Left lung (tissue), 4 donors: ENCODE measurements at regions not wholly inside any gene's neighbourhood (a gene's known extent, or its start where the extent isn't known, plus 50 kb on each side); places are given as distances from the start of the nearest gene placed in this dataset.

ENCODE experiments used
- ATAC-seq: fragments of 200-7000 bp; cut with Tn5 transposase; one replicate; pipeline ENCODE4 v1.9.1; 2020; ENCODE audit warnings: moderate library complexity
- DNase-seq, 4 donors: peaks; one replicate each; pipeline ENCODE4 v3.0.0-alpha.2; 2013 to 2020
- H3K27ac ChIP-seq, 2 donors: fragments of 200-600 bp; sonication (generic) in 1 of 2; one replicate each; pipeline versions ENCODE4 v1.5.0 to v1.8.0; 2020 to 2021
- H3K27me3 ChIP-seq, 2 donors: fragments of 200-600 bp; sonication (generic) in 1 of 2; one replicate each; pipeline versions ENCODE4 v1.5.0 to v1.8.0; 2020 to 2021
- H3K36me3 ChIP-seq, 2 donors: fragments of 200-600 bp; sonication (generic) in 1 of 2; one replicate each; pipeline versions ENCODE4 v1.5.0 to v1.8.0; 2020 to 2021
- H3K4me1 ChIP-seq, 2 donors: fragments of 200-600 bp; one replicate each; pipeline ENCODE4 v1.8.0; 2021
- H3K4me3 ChIP-seq, 2 donors: fragments of 200-600 bp; sonication (generic) in 1 of 2; one replicate each; pipeline versions ENCODE4 v1.5.0 to v1.8.0; 2020 to 2021; ENCODE audit warnings: mild to moderate bottlenecking in 1 of 2
- H3K9me3 ChIP-seq, 2 donors: fragments of 200-600 bp; sonication (generic) in 1 of 2; one replicate each; pipeline versions ENCODE4 v1.5.0 to v1.8.0; 2020 to 2021
- intact Hi-C, 2 donors: fragments of 100-400 bp; cut with DNase I; formaldehyde crosslinking; loops; one replicate each; pipeline versions ENCODE4 v1.11.2 to v1.14.2; 2022
- TF ChIP-seq, protein P1 (sequence below), 2 donors: fragments of 200-600 bp; sonication (generic) in 1 of 2; IDR thresholded peaks; one replicate each; pipeline versions ENCODE4 v1.5.0 to v1.8.0; 2021; ENCODE audit warnings: antibody characterized with exemption in 2 of 2
- donor health status: DM: no; HTN: yes; CAD: no.
- donor health status: DM: no; HTN: no; CAD: no.

DNA sequence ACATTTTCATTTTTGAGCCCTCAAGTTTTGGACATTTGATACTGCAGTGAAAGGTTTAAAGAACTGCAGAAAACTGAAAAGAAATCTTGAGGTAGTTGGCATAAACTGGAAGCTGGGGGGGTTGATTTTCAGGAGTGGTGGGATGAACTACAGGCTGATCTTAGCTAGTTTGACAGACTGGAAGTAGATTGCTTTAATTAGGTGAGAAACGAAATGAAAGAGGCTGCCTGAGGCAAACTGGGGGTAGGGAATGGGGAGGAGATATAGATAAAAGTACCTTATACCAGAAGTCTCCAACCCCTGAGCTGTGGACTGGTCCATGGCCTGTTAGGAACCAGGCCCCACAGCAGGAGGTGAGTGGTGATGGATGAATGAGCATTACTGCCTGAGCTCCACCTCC, 101.4 kb upstream of the SPEF2 start:
- no peaks in the 10 kb centered on the region for H3K27me3 ChIP-seq
- DNase-seq (no peak), ATAC-seq (no peak)
- no peak overlapping the region for H3K27ac ChIP-seq
- intact Hi-C loops, result no loop called here
- H3K9me3 ChIP-seq, result peaks cover 0 to 12% of the 10 kb centered on the region in 2 donors
- no peak overlapping the region for H3K4me3 ChIP-seq
- no peaks in the 10 kb centered on the region for H3K36me3 ChIP-seq
- H3K4me1 ChIP-seq, result no peaks in the 10 kb centered on the region
- TF ChIP-seq, protein P1, sequence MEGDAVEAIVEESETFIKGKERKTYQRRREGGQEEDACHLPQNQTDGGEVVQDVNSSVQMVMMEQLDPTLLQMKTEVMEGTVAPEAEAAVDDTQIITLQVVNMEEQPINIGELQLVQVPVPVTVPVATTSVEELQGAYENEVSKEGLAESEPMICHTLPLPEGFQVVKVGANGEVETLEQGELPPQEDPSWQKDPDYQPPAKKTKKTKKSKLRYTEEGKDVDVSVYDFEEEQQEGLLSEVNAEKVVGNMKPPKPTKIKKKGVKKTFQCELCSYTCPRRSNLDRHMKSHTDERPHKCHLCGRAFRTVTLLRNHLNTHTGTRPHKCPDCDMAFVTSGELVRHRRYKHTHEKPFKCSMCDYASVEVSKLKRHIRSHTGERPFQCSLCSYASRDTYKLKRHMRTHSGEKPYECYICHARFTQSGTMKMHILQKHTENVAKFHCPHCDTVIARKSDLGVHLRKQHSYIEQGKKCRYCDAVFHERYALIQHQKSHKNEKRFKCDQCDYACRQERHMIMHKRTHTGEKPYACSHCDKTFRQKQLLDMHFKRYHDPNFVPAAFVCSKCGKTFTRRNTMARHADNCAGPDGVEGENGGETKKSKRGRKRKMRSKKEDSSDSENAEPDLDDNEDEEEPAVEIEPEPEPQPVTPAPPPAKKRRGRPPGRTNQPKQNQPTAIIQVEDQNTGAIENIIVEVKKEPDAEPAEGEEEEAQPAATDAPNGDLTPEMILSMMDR (IDR thresholded peaks at IDR 0.05), result no peak

DNA sequence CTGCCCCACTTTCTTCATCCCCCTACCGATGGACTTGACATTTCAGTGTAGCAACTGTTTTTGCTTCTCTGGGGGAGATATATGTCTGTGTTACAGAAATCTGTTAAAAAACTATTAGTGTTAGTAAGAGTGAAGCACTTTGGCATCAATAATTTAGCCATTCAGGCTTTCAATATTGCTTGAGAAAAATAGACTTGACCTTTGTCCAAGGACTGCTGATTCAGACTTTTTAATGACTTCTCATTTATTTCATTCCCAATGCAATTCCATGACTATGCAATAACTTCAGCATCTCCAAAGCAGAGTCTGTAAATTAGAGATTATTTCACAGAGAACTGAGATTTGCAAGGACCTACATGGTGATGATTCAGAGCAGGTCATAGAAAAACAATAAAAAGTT, 104.1 kb upstream of the SPEF2 start:
- Histone ChIP-seq H3K9me3 (peaks cover 0 to 26% of the 10 kb centered on the region in 2 donors), H3K4me3 (no peak overlapping the region), H3K27me3 (no peaks in the 10 kb centered on the region), H3K36me3 (no peaks in the 10 kb centered on the region), H3K4me1 (no peaks in the 10 kb centered on the region), H3K27ac (no peak overlapping the region)
- DNase-seq (no peak), ATAC-seq (no peak)
- intact Hi-C loops, result no loop called here
- TF ChIP-seq, protein P1 (IDR thresholded peaks at IDR 0.05), result no peak

DNA sequence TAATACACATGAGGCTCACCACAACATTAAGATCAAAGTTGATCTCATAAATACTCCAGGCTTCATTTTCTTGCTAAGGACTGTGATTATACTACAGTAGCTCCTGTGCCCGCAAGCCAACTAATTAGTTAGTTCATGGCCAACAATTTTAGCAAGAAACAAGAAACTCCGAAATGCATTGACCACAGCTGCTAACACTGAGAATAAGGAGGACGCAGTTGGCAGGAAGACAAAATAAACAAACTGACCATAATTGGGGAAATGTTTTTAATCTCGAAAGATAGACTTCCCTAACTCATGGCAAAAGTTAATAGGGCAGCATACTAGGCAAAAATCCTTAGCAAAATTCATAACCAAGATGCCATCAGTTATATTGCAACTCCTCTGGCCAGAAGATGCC, 115.5 kb upstream of the SPEF2 start:
- H3K4me3 ChIP-seq, result no peak overlapping the region
- H3K9me3 ChIP-seq, result peaks cover 0 to 43% of the 10 kb centered on the region in 2 donors
- intact Hi-C loops, result no loop called here
- H3K36me3 ChIP-seq, result no peaks in the 10 kb centered on the region
- H3K27me3 ChIP-seq, result no peaks in the 10 kb centered on the region
- TF ChIP-seq, protein P1 (IDR thresholded peaks at IDR 0.05), result no peak
- no peak overlapping the region for H3K27ac ChIP-seq
- H3K4me1 ChIP-seq, result no peaks in the 10 kb centered on the region
- ATAC-seq (no peak), DNase-seq (no peak)

DNA sequence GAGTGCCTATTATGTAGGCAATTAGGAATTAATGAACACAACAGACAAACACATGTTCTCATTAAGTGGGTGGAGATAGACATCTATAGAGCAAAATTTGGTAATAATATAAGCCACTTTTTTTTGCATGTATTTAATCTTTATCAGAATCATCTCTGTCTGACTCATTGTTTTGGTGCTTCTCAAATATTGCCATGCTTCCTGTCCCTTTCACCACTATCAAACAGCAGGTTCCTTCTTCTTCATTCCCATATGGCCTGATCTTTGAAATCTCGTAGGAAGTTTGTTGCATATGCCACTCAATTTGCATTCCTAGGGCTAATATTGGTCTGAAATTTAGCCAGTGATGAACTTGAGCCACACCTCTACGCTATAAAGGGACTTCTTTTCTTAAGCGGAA, 128.9 kb upstream of the SPEF2 start:
- no peaks in the 10 kb centered on the region for H3K36me3 ChIP-seq
- intact Hi-C loops, result no loop called here
- TF ChIP-seq, protein P1 (IDR thresholded peaks at IDR 0.05), result no peak
- H3K27me3 ChIP-seq, result no peaks in the 10 kb centered on the region
- peaks cover 0 to 9% of the 10 kb centered on the region in 2 donors for H3K4me1 ChIP-seq
- H3K4me3 ChIP-seq, result no peak overlapping the region
- no peak for DNase-seq
- H3K27ac ChIP-seq, result no peak overlapping the region
- no peaks in the 10 kb centered on the region for H3K9me3 ChIP-seq
- ATAC-seq, result no peak

DNA sequence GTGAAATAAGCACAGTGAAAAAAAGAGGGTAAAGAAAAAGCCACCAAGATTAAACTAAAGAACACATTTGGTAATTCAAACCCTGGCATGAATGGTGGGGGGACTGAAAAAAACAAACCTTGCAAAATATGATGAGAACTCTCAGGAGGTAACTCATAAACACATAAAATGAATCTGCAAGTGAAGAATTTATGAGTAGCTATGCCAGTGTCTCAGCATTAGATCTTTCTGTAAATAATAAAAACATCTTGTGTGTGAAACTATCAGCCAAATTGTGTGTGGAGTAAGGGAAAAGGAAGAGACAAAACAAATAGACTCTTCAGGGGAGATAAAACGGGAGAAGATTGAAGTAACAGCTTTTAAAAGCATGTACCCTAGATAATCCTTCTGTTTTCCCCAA, 129.6 kb upstream of the SPEF2 start:
- TF ChIP-seq, protein P1 (IDR thresholded peaks at IDR 0.05), result no peak
- no peak for ATAC-seq
- no peak for DNase-seq
- Histone ChIP-seq H3K9me3 (no peaks in the 10 kb centered on the region), H3K27me3 (no peaks in the 10 kb centered on the region), H3K4me1 (peaks cover 7 to 16% of the 10 kb centered on the region in 2 donors), H3K36me3 (no peaks in the 10 kb centered on the region), H3K27ac (no peak overlapping the region), H3K4me3 (no peak overlapping the region)
- intact Hi-C loops, result no loop called here
